Mesenchymal stem cell (in vitro differentiated cells and primary cell): ENCODE measurements at regions not wholly inside any gene's neighbourhood (a gene's known extent, or its start where the extent isn't known, plus 50 kb on each side); places are given as distances from the start of the nearest gene placed in this dataset.
"Not testable (repeated sequence)": the region's sequence is repeated elsewhere in the genome, so short reads cannot be mapped to it uniquely, and the experiment has no call there.

ENCODE experiments used
- DNase-seq: peaks from one replicate; pipeline ENCODE4 v3.0.0-alpha.2; 2013
- H2AFZ ChIP-seq: one replicate; pipeline ENCODE4 v1.6.1; 2013; ENCODE audit warnings: low read depth, mild to moderate bottlenecking, control low read depth, inconsistent platforms, low read length, moderate library complexity
- H2AK5ac ChIP-seq: 2 replicates; pipeline ENCODE4 v1.6.1; 2013; ENCODE audit warnings: low read length, moderate library complexity, mild to moderate bottlenecking, inconsistent platforms; ENCODE audit not compliant: severe bottlenecking
- H2BK120ac ChIP-seq: one replicate; pipeline ENCODE4 v1.6.1; 2013; ENCODE audit warnings: low read depth, mild to moderate bottlenecking, inconsistent platforms, low read length, moderate library complexity
- H2BK12ac ChIP-seq, 2 experiments: one replicate each; pipeline ENCODE4 v1.6.1; 2013; ENCODE audit warnings: inconsistent platforms in 2 of 2, low read length in 2 of 2, mild to moderate bottlenecking in 2 of 2, moderate library complexity in 2 of 2, control low read depth in 1 of 2
- H2BK15ac ChIP-seq: one replicate; pipeline ENCODE4 v1.6.1; 2013; ENCODE audit warnings: mild to moderate bottlenecking, low read depth, inconsistent platforms; ENCODE audit not compliant: poor library complexity, severe bottlenecking
- H2BK5ac ChIP-seq: 2 replicates; pipeline ENCODE4 v1.6.1; 2013; ENCODE audit warnings: low read depth, mild to moderate bottlenecking, low read length, control low read depth, inconsistent platforms; ENCODE audit not compliant: poor library complexity, severe bottlenecking
- H3K14ac ChIP-seq, 2 experiments: one replicate each; pipeline ENCODE4 v1.6.1; 2013; ENCODE audit warnings: inconsistent platforms in 2 of 2, low read length in 2 of 2, control low read depth in 1 of 2, mild to moderate bottlenecking in 1 of 2, moderate library complexity in 1 of 2
- H3K18ac ChIP-seq, 2 experiments: one replicate each; pipeline ENCODE4 v1.6.1; 2013; ENCODE audit warnings: inconsistent platforms in 2 of 2, low read length in 2 of 2, control low read depth in 1 of 2, low read depth in 1 of 2, mild to moderate bottlenecking in 1 of 2
- H3K23ac ChIP-seq, 2 experiments: one replicate each; pipeline ENCODE4 v1.6.1; 2013; ENCODE audit warnings: inconsistent platforms in 2 of 2, low read length in 2 of 2, mild to moderate bottlenecking in 2 of 2, moderate library complexity in 2 of 2, control low read depth in 1 of 2
- H3K27ac ChIP-seq: 2 replicates; pipeline ENCODE4 v1.5.1; 2013; ENCODE audit warnings: mild to moderate bottlenecking, moderate library complexity, low read length, control low read depth, inconsistent platforms; ENCODE audit not compliant: poor library complexity, severe bottlenecking
- H3K27me3 ChIP-seq, 2 experiments: 2 replicates each; pipeline versions ENCODE4 v1.6.1 to v1.7.0; 2013; ENCODE audit warnings: low read length in 2 of 2, mild to moderate bottlenecking in 2 of 2, moderate library complexity in 2 of 2, control low read depth in 1 of 2, inconsistent platforms in 1 of 2; ENCODE audit not compliant: control insufficient read depth in 1 of 2, insufficient read depth in 1 of 2
- H3K36me3 ChIP-seq, 2 experiments: 2 replicates each; pipeline versions ENCODE4 v1.6.1 to v1.7.0; 2013; ENCODE audit warnings: low read length in 2 of 2, control low read depth in 1 of 2, inconsistent platforms in 1 of 2, low read depth in 1 of 2, mild to moderate bottlenecking in 1 of 2; ENCODE audit not compliant: insufficient read depth in 2 of 2, control insufficient read depth in 1 of 2
- H3K4ac ChIP-seq, 2 experiments: one replicate each; pipeline ENCODE4 v1.6.1; 2013; ENCODE audit warnings: inconsistent platforms in 2 of 2, low read length in 2 of 2, mild to moderate bottlenecking in 2 of 2, moderate library complexity in 2 of 2, control low read depth in 1 of 2, low read depth in 1 of 2
- H3K4me1 ChIP-seq: 2 replicates; pipeline ENCODE4 v1.6.1; 2013; ENCODE audit warnings: low read depth, low read length, control low read depth; ENCODE audit not compliant: control insufficient read depth, insufficient read depth
- H3K4me2 ChIP-seq: 2 replicates; pipeline ENCODE4 v1.6.1; 2013; ENCODE audit warnings: low read length, mild to moderate bottlenecking, inconsistent platforms; ENCODE audit not compliant: poor library complexity, severe bottlenecking
- H3K4me3 ChIP-seq, 2 experiments: 2 replicates each; pipeline versions ENCODE4 v1.5.1 to v1.7.0; 2013; ENCODE audit warnings: low read length in 2 of 2, mild to moderate bottlenecking in 2 of 2, control low read depth in 1 of 2, low read depth in 1 of 2; ENCODE audit not compliant: insufficient read depth in 1 of 2
- H3K79me1 ChIP-seq: replicated peaks from 2 replicates; pipeline ENCODE4 v1.6.1; 2013; ENCODE audit warnings: mild to moderate bottlenecking, control low read depth, low read length, inconsistent platforms; ENCODE audit not compliant: poor library complexity, severe bottlenecking
- H3K9ac ChIP-seq: 2 replicates; pipeline ENCODE4 v1.7.0; 2013; ENCODE audit warnings: mild to moderate bottlenecking, low read length, moderate library complexity
- H3K9me3 ChIP-seq: 2 replicates; pipeline ENCODE4 v1.7.0; 2013; ENCODE audit warnings: mild to moderate bottlenecking, low read length; ENCODE audit not compliant: control insufficient read depth
- H4K8ac ChIP-seq: one replicate; pipeline ENCODE4 v1.6.1; 2013; ENCODE audit warnings: inconsistent platforms, mild to moderate bottlenecking, low read length, moderate library complexity
- H4K91ac ChIP-seq: one replicate; pipeline ENCODE4 v1.6.1; 2013; ENCODE audit warnings: mild to moderate bottlenecking, low read length, inconsistent platforms
- WGBS: methylation state at CpG from one replicate; pipeline ENCODE4 v1.1.7; 2013; ENCODE audit warnings: mixed read lengths; 5-methylcytosine and 5-hydroxymethylcytosine counted together

GRCh38 chr4:105072095-105072494 lies 74.6 kb upstream of the TET2 start:
- not testable (repeated sequence) for H3K4me3 ChIP-seq, H4K91ac ChIP-seq, H3K36me3 ChIP-seq, H3K4me2 ChIP-seq, H2BK15ac ChIP-seq, H2BK5ac ChIP-seq, DNase-seq, H3K79me1 ChIP-seq, H3K23ac ChIP-seq, H3K14ac ChIP-seq, H2BK12ac ChIP-seq, H3K18ac ChIP-seq, H3K27me3 ChIP-seq, H3K4me1 ChIP-seq, H3K4ac ChIP-seq, H3K27ac ChIP-seq, H4K8ac ChIP-seq, H3K9ac ChIP-seq, H3K9me3 ChIP-seq, H2AFZ ChIP-seq, H2AK5ac ChIP-seq, H2BK120ac ChIP-seq
- WGBS = 75% methylated on average over 2 of the region's 2 CpGs

GRCh38 chr4:105074097-105074496 lies 72.6 kb upstream of the TET2 start:
- no peak overlapping the region for H3K27ac ChIP-seq
- DNase-seq = no peak

GRCh38 chr4:105075045-105075444 lies 71.6 kb upstream of the TET2 start:
- Histone ChIP-seq H2BK5ac (no peak overlapping the region), H3K14ac (no peak overlapping the region), H3K4me3 (no peak overlapping the region), H3K79me1 (no peaks in the 10 kb centered on the region), H3K23ac (no peak overlapping the region), H3K4me1 (no peaks in the 10 kb centered on the region), H3K18ac (no peak overlapping the region), H2BK12ac (no peak overlapping the region), H2BK15ac (no peak overlapping the region), H3K36me3 (no peaks in the 10 kb centered on the region), H3K9me3 (peaks cover 3% of the 10 kb centered on the region), H4K91ac (no peak overlapping the region), H3K27me3 (no peaks in the 10 kb centered on the region), H2BK120ac (no peak overlapping the region), H3K4ac (no peak overlapping the region), H4K8ac (no peak overlapping the region), H2AFZ (no peak overlapping the region), H3K27ac (no peak overlapping the region), H2AK5ac (no peak overlapping the region), H3K4me2 (no peak overlapping the region), H3K9ac (no peak overlapping the region)
- no peak for DNase-seq
- 17% methylated on average over 2 of the region's 2 CpGs for WGBS

More at GRCh38 chr4:105074097-105074496, 72.6 kb upstream of the TET2 start:
- Histone ChIP-seq H3K9me3 (peaks cover 3% of the 10 kb centered on the region), H2AFZ (no peak overlapping the region), H2BK15ac (no peak overlapping the region), H3K18ac (no peak overlapping the region), H4K8ac (no peak overlapping the region), H2BK5ac (no peak overlapping the region), H3K27me3 (no peaks in the 10 kb centered on the region), H3K4me1 (no peaks in the 10 kb centered on the region), H3K4me3 (no peak overlapping the region), H2BK12ac (no peak overlapping the region), H3K23ac (no peak overlapping the region), H3K9ac (no peak overlapping the region), H3K14ac (no peak overlapping the region), H3K79me1 (no peaks in the 10 kb centered on the region), H2BK120ac (no peak overlapping the region), H3K4ac (no peak overlapping the region), H4K91ac (no peak overlapping the region), H2AK5ac (no peak overlapping the region), H3K4me2 (no peak overlapping the region), H3K36me3 (no peaks in the 10 kb centered on the region)

GRCh38 chr4:105088110-105088879 lies 58.4 kb upstream of the TET2 start:
- H4K91ac ChIP-seq = no peak overlapping the region
- DNase-seq = peak; percentile 93
- H2AK5ac ChIP-seq = no peak overlapping the region
- no peak overlapping the region for H2BK12ac ChIP-seq
- 60% methylated on average over 8 of the region's 10 CpGs for WGBS
- no peaks in the 10 kb centered on the region for H3K27me3 ChIP-seq
- no peaks in the 10 kb centered on the region for H3K9me3 ChIP-seq
- no peaks in the 10 kb centered on the region for H3K4me1 ChIP-seq
- no peak overlapping the region for H2BK5ac ChIP-seq
- H3K79me1 ChIP-seq = no peaks in the 10 kb centered on the region
- no peak overlapping the region for H3K14ac ChIP-seq
- no peak overlapping the region for H3K27ac ChIP-seq
- H3K4me3 ChIP-seq = peak overlapping the region in 1 of 2 experiments; percentile 54
- no peak overlapping the region for H3K4ac ChIP-seq
- no peaks in the 10 kb centered on the region for H3K36me3 ChIP-seq
- H2BK15ac ChIP-seq = no peak overlapping the region
- H2AFZ ChIP-seq = no peak overlapping the region
- H3K18ac ChIP-seq = no peak overlapping the region
- H3K9ac ChIP-seq = peak overlapping the region; percentile 55
- H3K4me2 ChIP-seq = no peak overlapping the region
- H3K23ac ChIP-seq = no peak overlapping the region
- no peak overlapping the region for H4K8ac ChIP-seq
- no peak overlapping the region for H2BK120ac ChIP-seq
